ENCODE measurements at regions not wholly inside any gene's neighbourhood (a gene's known extent, or its start where the extent isn't known, plus 50 kb on each side); places are given as distances from the start of the nearest gene placed in this dataset.
A peak's percentile ranks its signal among the peaks of the same experiment; 100 is the strongest.
"Not testable (repeated sequence)": the region's sequence is repeated elsewhere in the genome, so short reads cannot be mapped to it uniquely, and the experiment has no call there.

DNA sequence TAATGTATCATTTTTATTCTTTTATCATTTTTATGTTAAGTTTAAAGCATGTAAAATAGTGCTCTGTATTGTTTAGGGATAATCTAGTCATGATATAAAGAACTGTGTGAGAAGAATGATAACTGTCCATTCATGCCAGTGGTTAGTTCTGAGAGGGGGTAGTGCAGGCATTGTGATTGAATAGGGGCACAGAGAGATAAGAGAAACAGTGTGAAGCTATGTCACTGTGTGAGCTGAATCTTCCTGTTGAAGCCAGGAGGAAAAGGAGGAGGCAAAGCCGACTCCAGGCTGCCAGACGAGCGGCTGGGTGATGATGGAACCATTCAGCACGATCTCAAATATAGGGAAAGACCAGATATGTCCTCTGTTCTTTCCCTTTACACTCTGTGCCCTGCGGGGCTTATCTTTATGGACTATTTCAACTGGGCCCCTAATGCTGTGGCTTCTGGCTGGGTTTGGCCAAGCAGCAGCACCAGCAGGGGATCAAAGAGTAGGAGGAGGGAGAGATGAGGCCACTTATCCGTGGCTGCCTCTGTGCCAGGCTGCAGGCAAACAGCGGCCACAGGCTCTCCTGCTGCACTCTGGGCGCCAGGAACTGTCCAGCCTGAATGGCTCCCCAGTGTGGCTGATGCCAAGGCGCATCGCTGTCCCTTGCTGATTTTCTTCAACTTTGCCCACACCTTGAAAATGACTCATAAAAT lies 128.0 kb downstream of the SPP2 start:
- peak; percentile 29 for DNase-seq

DNA sequence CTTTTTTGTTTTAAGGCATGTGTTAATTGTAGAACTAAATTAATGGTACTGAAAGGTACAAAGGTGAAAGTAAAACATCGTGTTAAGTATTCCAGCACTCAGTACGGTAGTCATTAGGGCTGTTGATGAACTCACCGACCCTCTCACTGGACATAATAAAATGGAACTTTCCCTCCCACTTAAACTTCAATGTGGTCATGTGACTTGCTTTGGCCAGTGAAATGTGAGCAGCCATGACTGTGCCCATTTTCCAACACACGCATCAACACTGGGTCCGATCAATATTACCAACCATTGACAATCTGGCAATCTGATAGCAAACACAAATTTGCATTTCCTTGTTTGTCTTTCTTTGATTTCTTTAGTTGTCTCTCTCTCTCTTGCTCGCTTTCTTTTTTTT lies 125.1 kb downstream of the SPP2 start:
- no peak for DNase-seq

DNA sequence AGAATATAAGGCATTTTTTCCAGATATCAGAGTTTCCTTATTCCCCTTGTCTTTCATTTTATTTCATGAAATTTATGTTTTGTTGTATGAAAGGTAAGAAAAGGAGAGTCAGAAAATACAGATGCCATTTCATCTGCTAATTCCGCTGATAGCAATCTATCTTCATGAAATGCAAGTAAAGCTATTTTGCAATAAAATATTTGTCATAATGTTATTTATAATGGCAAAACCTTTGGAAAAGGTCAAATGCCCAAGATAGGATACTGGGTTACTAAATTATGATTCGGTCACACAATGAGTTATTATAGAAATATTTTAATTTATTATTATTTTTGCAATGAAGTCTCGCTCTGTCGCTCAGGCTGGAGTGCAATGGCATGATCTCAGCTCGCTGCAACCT lies 124.2 kb downstream of the SPP2 start:
- DNase-seq: no peak

DNA sequence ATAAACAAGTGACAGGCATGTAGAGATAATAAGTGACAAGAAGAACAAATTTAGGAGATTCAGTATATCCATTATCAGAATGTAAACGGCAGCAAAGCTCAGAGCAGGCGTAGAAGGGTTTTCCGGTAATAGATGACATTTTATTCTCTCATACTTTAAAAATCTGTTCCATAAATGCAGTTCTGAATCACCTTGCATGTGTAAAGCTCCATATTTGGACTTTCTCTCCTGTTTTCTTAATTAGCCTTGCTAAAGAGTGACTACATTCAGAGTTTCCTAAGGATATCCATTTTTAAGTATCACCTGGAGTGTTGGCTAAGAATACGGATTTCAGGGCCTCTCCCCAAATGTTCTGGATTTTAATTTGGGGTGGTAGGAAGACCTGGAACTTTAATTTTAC lies 122.0 kb downstream of the SPP2 start:
- DNase-seq: no peak

DNA sequence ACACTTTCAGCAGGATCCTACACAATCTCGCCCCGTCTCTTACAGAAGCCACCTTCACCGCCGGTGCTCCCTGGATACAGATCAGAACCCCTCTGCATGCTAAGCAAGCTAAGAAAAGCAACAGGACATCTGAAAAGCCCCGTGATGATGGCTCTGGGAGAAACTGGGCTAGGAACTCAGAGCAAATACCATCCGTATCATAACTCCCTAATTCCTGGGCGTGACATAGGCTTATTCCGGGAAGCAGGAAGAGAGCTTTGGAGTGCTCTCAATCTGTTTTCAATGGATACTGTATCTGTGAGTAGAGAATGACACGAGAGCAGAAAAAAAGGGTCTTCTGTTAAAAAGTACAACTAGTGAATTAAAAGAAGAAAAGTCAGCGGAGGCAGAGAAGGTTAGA lies 121.6 kb downstream of the SPP2 start:
- DNase-seq: no peak

DNA sequence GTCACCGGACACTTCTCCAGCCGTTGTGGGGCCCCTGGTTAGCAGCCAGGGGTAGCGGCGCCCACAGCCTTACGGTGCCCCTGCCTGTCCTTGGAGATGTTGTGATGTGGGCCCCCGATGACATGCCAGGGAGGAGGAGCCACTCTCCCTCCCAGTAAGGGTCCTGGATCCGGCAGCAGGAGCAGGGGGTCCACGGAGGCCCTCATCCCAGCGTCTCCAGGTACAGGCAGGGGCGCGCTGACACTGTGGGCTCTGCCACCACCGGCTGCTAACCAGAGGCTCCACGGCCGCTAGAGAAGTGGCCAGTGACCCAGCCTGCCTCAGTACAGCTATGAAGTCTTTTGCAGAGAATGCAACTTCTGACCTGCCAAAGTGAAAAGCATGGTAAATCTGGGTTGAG lies 121.2 kb downstream of the SPP2 start:
- DNase-seq: no peak

DNA sequence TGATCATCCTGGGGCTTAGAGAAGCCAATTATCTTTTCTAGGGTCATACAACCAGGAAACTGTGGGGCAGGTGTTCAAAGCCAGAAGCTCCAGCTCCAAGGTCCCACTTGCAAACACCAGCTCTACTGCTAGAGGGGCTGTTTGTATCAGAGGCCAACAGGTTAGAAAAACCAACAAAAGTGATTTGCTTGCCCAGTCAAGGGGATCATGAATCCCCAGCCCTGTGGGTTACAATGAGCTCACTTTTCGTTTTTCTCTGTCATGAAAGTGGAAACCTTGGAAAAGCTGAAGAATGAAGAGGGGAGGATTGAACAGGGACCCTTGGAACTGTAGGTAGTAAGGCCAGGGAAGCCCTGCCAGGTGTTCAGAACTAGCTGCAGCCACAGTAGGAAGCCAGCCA lies 119.2 kb downstream of the SPP2 start:
- DNase-seq: no peak

DNA sequence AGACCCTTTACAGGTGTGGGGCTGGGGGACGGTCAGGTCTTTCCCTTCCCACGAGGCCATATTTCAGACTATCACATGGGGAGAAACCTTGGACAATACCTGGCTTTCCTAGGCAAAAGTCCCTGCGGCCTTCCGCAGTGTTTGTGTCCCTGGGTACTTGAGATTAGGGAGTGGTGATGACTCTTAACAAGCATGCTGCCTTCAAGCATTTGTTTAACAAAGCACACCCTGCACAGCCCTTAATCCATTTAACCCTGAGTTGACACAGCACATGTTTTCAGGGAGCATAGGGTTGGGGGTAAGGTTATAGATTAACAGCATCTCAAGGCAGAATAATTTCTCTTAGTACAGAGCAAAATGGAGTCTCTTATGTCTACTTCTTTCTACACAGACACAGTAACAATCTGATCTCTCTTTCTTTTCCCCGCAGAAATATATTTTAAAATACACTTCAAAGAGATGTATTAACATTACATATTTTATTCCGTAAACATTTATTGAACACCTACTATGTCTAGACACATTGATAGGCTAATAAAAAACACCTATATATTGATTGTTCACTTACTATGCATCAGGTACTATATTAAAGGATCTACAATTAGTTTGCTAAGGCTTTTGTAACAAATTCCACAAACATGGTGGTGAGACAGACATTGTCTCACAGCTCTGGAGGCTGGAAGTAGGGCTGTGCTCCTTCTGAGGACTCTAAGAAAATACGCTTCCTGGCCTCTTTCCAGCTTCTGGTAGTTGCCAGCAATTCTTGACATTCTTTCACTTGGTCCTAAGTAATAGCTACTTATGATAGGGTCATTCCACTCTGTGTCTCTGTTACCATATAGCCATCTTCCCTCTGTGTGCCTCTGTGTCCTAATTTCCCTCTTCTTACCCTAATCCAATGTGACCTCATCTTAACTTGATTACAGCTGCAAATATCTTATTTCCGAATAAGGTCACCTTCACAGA lies 118.4 kb downstream of the SPP2 start:
- peak; percentile 42 for DNase-seq

DNA sequence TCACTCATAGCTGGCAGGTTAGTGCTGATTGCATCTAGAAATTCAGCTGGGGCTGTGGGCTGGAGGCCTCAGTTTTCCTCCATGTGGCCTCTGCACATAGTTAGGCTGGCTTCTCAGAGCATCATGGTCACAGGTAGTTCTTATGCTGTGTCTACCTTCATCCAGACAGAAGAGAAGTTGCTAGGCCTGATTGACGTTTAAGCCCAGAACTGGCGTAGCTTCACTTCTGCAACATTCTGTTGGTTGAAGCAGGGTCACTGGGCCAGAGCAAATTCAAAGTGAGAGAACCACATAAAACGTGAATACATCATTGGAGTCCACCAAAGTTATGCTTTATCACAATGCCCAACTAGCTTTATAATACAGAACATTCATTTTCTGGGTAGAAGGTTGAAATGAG lies 116.0 kb downstream of the SPP2 start:
- no peak for DNase-seq

DNA sequence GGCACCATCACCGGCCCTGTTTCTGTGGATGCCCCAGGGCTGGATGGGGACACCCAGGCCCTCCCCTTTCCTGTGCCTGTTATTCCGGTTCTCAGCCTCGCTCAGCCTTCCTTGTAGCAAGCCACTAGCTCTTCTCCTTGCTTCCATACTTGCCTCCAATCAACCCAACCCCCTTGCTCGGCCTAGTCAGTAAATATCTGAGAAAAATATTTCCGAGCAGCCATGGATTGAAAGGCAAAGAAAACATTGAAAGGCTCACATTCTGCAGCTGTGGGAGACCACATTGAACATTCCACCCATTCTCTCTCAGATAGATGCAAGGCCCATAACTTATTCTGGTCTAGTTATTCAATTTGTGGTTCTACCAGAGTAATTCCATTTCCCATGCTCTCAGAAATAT lies 114.9 kb downstream of the SPP2 start:
- no peak for DNase-seq

DNA sequence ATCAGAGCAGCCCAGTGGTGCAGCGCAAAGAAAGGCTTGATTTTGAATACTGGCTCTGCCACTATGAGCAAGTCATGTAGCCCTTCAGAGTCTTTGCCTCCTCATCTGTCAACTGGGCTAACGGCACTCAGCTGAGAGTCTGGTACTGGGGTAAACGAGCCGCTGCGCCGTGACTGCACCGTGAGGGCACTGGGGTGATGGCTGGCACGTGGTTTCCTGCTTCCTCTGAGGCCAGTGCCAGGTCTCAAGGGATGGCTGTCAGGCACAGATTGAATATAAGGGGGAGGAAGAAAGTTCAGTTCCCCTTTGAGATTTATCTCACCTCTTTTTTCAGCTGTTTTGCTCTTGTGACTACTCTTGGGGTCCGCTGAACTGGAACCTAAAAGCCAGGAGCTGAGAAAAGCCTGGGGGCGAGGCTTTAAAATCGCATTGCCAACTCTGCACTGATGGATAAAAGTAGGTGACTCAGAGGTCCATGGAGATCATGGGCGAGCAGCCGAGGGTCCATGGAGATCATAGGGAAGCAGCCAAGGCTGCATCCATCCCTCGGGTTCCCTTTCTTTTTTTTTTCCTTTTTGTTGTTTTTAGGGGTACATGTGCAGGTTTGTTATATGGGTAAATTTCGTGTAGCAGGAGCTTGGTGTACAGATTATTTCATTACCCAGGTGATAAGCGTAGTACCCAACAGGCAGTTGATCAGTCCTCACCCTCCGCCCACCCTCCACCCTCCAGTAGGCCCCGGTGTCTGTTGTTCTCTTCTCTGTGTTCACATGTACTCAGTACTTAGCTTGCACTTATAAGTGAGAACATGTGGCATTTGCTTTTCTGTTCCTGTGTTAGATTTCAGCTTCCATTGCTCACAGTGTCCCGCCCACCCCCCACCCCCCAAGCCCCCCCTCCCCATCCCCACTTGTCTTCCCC lies 114.3 kb downstream of the SPP2 start:
- DNase-seq: no peak

DNA sequence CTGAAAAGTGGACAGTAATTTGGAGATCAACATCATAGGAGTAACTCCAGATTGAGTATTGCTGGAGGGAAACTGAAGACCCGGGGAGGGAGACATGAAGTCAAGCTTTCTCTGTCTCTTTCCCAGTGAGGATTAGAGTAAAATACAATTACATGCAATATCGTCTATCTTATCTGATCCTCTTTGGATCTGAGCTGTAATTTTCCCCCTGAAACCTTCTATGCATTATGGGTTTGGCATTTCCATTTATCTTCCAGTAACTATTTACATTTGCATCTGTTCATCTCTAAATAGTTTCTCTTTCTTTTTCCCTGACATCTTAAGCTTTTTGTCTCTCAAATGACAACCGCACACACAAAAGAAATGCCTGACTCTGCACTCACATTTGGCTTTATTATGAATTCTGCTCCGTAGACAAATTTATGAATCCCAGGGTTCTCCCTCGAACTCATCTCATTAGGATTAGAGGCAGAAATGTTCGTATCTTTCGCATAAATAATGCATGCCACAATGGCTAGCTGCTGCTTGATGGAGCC lies 113.1 kb downstream of the SPP2 start:
- DNase-seq: no peak

DNA sequence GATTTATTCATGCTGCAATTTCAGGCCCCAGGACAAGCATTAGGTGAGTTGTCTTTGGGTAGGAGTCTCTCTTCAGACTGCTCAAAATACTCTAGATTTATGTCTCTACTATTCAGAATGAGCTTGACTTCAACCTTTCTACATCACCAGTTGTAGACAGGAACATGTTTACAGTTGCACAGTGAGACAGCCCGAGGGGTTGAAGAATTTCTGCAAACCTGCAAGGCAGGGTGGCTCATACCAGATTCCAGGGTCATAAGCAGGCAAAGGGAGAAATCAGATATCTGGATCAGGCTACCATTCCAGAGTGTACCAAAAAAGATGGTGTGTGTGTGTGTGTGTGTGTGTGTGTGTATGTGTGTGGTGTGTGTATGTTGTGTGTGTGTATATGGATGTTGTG lies 112.4 kb downstream of the SPP2 start:
- no peak for DNase-seq

DNA sequence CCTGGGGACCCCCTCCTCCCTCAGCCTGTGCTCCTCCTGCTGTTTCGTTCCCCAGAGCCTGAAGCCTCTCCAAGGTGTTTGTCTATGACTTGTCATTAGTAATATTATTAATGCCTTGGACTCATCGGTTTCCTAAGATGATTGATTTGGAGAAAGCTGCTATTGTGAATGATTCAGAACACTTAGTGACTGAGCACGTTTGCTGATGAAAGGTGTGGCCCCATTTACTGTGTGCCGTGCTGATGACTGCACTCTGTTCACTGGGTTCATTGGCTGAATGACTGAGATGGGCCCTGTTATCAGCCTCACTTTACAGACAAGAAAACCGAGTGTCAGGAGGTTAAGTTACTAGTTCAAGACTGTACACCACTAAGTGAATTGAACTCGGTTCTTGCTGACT lies 111.4 kb downstream of the SPP2 start:
- DNase-seq: no peak

DNA sequence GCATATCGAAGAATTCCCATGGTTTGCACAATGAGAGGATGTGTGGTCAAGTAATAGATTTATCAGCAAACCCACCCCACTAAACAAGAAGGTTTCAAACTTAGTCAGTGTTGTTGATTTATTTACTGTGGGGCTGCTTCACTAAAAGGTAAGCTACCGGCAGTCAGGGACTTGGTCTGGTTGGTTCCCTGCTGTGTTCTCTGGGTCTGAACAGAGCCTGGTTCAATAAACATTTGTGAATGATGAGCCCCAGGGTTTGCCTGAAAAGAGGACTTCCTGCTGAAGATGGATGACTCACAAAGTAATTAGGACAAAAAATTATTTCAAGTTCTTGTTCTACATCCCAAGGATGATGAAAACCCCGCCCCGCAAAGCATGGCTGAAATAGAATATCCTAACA lies 108.3 kb downstream of the SPP2 start:
- peak; percentile 5 for DNase-seq

DNA sequence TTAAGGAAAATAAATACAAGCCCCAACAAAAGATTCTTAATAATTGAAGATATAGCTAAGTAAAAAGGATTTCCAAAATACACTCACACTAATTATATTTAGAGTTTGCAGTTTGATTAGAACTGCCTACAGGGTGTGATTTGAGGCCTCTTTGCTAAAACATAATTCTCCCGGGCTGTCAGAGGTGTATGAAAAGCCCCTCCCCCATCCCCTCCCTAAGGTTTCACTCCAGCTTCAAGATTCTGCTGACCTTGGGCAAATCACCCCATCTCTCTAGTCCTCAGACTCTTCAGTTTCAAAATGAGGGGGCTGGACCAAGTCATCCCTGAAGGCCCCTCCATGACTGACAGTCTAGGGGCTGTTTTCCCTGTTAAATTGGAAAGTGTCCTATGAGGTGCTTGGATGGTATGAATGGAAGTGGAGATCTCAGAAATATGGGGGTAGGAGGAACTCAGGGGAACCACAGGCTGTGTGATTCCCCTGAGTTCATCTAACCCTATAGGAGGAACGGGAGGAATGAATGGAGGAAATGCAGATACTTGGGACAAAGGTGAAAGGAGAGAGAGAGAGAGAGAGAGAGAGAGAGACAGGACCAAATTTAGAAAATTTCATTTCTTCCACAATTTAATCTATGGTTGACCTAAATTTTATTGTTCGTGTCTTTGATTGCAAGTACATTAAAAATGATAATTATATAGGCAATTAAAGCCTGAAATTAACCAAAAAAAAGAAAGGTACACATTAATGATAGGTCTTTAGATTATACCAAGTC lies 107.5 kb downstream of the SPP2 start:
- no peak for DNase-seq

DNA sequence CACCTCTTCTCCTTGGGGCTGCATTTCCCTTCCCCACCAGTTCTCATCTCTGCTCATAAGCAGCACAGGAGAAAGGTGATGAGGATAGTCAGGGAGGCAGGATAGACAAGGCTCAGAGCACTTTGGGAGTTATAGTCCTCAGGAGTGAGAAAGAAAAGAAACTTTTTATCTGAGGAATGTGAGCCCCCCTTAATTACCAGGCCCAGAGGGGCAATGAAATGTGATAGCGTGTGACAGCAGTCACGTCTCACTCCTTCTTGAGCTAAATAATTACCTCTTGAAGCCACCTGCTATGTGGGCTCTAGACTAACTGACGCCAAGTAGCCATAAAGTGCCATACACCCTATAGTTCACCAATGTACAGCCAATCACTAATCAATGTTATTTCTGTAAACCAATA lies 105.8 kb downstream of the SPP2 start:
- no peak for DNase-seq

DNA sequence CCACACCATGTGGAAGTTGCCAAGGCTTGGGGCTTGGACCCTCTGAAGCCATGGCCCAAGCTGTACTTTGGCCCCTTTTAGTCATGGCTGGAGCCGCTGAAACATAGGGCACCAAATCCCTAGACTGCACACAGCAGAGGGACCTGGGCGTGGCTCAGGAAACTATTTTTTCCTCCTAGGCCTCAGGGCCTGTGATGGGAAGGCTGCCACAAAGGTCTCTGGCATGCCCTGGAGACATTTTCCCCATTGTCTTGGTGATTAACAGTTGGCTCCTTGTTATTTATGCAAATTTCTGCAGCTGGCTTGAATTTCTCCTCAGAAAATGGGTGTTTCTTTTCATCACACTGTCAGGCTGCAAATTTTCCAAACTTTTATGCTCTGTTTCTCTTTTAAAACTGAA lies 102.3 kb downstream of the SPP2 start:
- not testable (repeated sequence) for DNase-seq

DNA sequence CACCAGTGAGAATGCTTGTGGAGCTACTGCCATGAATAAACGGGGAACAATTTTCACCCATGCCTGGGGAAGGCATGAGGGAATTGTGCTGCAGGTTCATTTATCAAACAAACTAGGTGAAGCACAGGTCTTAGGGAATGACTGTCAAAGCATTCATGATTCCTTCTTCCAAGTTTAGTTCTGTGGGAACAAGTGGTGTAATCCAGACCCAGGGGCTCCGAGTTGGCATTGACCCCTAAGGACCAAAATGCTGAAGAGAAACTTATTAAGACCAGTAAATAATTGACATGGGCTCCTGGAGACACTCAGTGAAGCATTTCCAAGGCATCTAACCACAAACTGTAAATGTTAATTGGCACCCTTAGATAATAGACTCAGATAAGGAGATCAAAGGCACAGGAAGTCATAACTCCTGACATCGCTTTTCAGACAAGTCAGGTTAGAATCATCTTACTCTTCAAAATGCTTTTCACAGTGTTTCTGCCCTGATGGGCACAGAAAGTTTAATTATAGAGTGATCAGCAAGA lies 96.9 kb downstream of the SPP2 start:
- DNase-seq: peak; percentile 41

DNA sequence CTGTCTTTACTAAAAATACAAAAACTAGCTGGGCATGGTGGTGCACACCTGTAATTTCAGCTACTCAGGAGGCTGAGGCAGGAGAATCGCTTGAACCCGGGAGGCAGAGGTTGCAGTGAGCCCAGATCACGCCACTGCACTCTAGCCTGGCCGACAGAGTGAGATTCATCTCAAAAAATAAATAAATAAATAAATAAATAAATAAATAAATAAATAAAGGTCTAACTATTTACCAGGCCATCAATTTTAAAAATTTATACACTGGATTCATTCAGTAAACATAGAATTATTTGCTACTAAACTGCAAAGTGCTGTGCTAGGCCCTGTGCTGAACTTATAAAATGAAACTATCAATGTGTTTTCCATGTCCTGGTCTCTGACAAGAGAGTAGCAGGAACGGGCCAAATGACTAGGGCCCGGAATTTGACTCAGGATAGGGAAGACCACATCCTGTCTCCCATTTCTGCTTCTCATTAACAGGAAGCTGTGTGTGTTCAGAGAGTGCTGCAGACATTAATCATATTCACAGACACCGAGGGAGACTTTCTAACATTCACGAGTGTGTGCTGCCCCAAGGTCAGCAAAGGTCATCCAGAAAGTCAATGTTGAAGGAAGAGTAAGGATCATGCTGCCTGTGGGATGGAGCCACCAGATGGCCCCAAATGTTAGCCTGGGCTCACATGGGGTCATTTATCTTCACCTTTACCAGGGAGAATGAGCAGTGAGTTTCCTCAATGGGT lies 95.8 kb downstream of the SPP2 start:
- DNase-seq: peak; percentile 18

DNA sequence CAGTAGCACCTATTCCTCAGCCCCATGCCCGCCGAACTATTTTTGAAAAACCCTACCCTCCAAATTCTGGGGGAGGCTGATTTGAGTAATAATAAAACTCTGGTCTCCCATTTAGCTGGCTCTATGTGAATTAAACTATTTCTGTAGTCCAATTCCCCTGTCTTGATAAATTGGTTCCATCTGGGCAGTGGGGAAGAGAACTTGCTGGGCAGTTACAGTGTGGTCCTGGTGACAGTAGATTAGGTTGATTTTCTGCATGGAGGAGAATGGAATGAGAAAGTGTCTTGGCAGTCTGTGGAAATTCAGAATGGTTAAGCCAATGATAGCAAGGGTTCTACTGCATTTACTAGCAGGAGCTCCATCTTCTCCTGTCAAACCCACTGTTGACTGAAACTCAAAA lies 95.0 kb downstream of the SPP2 start:
- DNase-seq: no peak

Measured in DMS53 (cell line).